ENCODE measurements at regions not wholly inside any gene's neighbourhood (a gene's known extent, or its start where the extent isn't known, plus 50 kb on each side); places are given as distances from the start of the nearest gene placed in this dataset.

DNA sequence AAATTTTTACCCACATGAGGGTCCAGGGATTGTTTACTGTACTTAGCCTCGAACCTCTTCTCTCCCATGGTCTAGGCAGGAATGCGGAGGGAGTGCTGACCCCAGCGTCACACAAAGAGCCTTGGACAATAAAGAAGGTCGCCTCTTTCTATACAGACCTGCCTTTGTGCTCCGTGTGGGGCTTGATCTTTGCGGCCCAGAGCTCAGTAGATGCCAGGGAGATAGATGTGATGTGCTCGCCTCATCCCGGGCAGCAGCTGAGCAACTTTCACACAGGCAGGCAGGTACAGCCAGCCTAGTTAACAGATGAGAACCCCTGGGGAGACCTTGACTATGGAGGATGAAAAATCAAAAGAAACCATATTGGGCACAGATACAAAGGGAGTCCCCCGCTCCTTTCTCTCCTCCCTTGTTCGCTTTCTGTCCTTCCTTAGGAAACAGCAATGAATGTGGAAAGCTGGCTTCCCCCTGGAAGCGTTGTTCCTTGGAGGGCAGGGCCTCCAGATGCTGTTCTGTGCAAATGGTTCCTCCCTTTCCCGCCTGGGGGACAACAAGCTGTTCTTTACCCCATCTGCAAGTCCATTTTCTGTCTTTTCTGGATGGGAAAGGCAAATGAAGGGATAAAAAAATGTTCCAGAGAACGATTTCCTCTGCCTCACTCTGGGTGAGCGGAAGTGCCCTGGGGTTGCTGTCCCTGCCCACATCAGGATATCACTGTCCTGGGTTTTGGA is 128.3 kb downstream of the OLIG3 start:
- in situ Hi-C loops (cut with MboI; ENCODE audit: low pct_ligation_motif_present in 1 of 4, low pct_unique_long_range_greater_than_20kb in 1 of 4, low sequenced_read_pairs in 3 of 4) = no loop called here
- Histone ChIP-seq H3K9me3 (no peaks in the 10 kb centered on the region), H3K4me3 (no peak overlapping the region), H3K27me3 (no peaks in the 10 kb centered on the region), H3K4me1 (no peaks in the 10 kb centered on the region), H3K27ac (no peak overlapping the region), H3K36me3 (no peaks in the 10 kb centered on the region)
- intact Hi-C loops (cut with DNase I; ENCODE audit: low total_unique reads) = no loop called here
- TF ChIP-seq, protein P1, sequence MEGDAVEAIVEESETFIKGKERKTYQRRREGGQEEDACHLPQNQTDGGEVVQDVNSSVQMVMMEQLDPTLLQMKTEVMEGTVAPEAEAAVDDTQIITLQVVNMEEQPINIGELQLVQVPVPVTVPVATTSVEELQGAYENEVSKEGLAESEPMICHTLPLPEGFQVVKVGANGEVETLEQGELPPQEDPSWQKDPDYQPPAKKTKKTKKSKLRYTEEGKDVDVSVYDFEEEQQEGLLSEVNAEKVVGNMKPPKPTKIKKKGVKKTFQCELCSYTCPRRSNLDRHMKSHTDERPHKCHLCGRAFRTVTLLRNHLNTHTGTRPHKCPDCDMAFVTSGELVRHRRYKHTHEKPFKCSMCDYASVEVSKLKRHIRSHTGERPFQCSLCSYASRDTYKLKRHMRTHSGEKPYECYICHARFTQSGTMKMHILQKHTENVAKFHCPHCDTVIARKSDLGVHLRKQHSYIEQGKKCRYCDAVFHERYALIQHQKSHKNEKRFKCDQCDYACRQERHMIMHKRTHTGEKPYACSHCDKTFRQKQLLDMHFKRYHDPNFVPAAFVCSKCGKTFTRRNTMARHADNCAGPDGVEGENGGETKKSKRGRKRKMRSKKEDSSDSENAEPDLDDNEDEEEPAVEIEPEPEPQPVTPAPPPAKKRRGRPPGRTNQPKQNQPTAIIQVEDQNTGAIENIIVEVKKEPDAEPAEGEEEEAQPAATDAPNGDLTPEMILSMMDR (IDR thresholded peaks at IDR 0.05) = no peak
- TF ChIP-seq POLR2AphosphoS5 (IDR thresholded peaks at IDR 0.05) = no peak
- no peak for TF ChIP-seq POLR2A (IDR thresholded peaks at IDR 0.05)
- TF ChIP-seq EP300 (IDR thresholded peaks at IDR 0.05; ENCODE audit: low read depth) = no peak
- no peak for DNase-seq
- WGBS, 2 donors (ENCODE audit: low coverage in 1 of 2) = 81 to 100% methylated on average over 6 to 14 of the region's 14 CpGs

DNA sequence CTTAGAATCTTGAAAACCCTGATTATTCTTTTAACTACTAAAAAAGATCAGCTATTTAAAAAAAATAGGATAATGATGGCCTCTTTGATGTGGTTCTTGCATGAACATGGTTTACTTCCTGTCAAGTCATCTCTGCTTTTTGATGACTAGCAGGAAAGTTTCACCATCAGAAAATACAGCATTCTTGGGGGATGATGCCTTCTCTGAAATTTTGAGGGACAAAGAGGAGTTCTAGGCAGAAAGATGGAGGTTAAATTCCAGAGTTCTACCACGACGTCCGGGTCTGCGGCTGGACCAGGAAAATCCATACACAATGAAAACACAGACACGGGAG is 130.4 kb downstream of the OLIG3 start:
- no peaks in the 10 kb centered on the region for H3K27me3 ChIP-seq
- H3K27ac ChIP-seq = no peak overlapping the region
- no peak for TF ChIP-seq POLR2A (IDR thresholded peaks at IDR 0.05)
- H3K9me3 ChIP-seq = no peaks in the 10 kb centered on the region
- H3K4me3 ChIP-seq = no peak overlapping the region
- 64 to 80% methylated on average over 5 of the region's 5 CpGs for WGBS, 2 donors (ENCODE audit: low coverage in 1 of 2)
- in situ Hi-C loops (cut with MboI; ENCODE audit: low pct_ligation_motif_present in 1 of 4, low pct_unique_long_range_greater_than_20kb in 1 of 4, low sequenced_read_pairs in 3 of 4) = no loop called here
- no peak for DNase-seq
- no peaks in the 10 kb centered on the region for H3K36me3 ChIP-seq
- no peaks in the 10 kb centered on the region for H3K4me1 ChIP-seq
- intact Hi-C loops (cut with DNase I; ENCODE audit: low total_unique reads) = no loop called here

DNA sequence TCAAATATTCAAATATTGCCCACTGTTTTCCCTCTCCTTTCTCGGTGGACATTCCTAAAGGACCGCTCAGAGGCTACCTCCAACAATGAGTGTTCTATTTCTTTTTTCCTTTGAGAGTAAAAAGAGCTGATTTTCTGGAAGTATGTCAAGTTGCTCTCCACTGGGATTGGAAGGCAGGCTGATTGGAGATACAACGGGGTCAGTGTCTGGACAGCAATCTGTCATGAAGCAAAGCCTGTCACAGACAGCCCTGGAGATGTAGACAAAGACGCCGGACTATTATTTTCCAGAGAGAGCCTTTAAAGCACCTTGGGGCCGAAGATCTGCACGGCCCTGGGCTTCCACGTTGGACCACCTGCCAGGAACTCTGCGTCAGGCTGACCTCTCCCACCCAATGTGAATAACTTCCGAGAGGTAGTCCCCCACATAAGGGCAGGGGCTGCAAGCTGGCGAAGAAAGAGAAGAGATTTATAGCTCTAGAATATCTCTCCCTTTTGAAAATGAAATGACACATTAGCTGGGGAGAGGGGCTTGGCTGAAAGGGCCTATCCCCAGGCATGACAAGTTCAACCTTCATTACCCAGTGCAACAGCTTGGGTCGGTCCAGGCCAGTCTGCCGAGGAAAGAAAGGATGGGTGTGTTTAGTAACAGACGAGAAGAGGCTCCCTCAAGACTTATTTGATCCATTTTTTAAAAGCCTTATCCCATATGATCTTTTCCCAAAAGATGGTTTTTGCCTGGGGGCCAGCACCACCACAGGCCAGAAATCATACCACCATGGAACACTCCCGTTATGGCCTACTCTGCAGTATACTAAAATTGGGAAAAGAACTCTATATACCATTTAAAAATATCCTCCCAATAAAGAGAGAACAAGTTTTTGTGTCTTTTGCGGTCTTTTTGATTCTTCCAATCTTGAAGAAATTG is 131.1 kb downstream of the OLIG3 start:
- Histone ChIP-seq H3K27me3 (no peaks in the 10 kb centered on the region), H3K9me3 (no peaks in the 10 kb centered on the region), H3K27ac (no peak overlapping the region), H3K4me3 (no peak overlapping the region), H3K4me1 (no peaks in the 10 kb centered on the region), H3K36me3 (no peaks in the 10 kb centered on the region)
- in situ Hi-C loops (cut with MboI; ENCODE audit: low pct_ligation_motif_present in 1 of 4, low pct_unique_long_range_greater_than_20kb in 1 of 4, low sequenced_read_pairs in 3 of 4) (no loop called here), intact Hi-C loops (cut with DNase I; ENCODE audit: low total_unique reads) (no loop called here)
- TF ChIP-seq POLR2A (IDR thresholded peaks at IDR 0.05) = no peak
- no peak for TF ChIP-seq POLR2AphosphoS5 (IDR thresholded peaks at IDR 0.05)
- TF ChIP-seq, protein P1 (IDR thresholded peaks at IDR 0.05) = no peak
- no peak for TF ChIP-seq EP300 (IDR thresholded peaks at IDR 0.05; ENCODE audit: low read depth)
- DNase-seq = no peak
- WGBS, 2 donors (ENCODE audit: low coverage in 1 of 2) = 85 to 86% methylated on average over 7 to 16 of the region's 16 CpGs

DNA sequence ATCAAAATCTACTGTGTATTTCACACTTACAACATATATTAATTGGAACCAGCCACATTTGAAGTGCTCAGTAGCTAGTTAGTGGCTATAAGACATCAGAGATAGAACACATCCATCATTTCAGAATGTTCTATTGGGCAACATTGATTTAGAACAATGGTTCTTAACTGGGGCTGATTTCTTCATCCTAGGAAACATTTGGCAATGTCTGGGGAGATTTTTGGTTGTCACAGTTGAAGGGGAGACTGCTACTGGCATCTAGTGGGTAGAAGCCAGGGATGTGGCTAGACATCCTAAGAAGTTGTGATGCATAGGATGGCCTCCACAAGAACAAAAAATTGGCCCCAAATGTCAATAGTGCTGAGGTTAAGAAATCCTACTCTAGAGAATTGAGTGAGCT is 132.5 kb downstream of the OLIG3 start:
- intact Hi-C loops (cut with DNase I; ENCODE audit: low total_unique reads) = no loop called here
- no peak overlapping the region for H3K27ac ChIP-seq
- in situ Hi-C loops (cut with MboI; ENCODE audit: low pct_ligation_motif_present in 1 of 4, low pct_unique_long_range_greater_than_20kb in 1 of 4, low sequenced_read_pairs in 3 of 4) = no loop called here
- no peak overlapping the region for H3K4me3 ChIP-seq
- H3K4me1 ChIP-seq = no peaks in the 10 kb centered on the region
- H3K9me3 ChIP-seq = no peaks in the 10 kb centered on the region
- no peaks in the 10 kb centered on the region for H3K27me3 ChIP-seq
- TF ChIP-seq EP300 (IDR thresholded peaks at IDR 0.05; ENCODE audit: low read depth) (no peak), POLR2AphosphoS5 (IDR thresholded peaks at IDR 0.05) (no peak), POLR2A (IDR thresholded peaks at IDR 0.05) (no peak)
- TF ChIP-seq, protein P1 (IDR thresholded peaks at IDR 0.05) = no peak
- no peaks in the 10 kb centered on the region for H3K36me3 ChIP-seq
- no peak for DNase-seq
